ENCODE measurements at regions not wholly inside any gene's neighbourhood (a gene's known extent, or its start where the extent isn't known, plus 50 kb on each side); places are given as distances from the start of the nearest gene placed in this dataset.

- no peak for TF ChIP-seq ZNF462 (CRISPR knock-in tag; IDR thresholded peaks at IDR 0.05)
Observed at GRCh38 chr13:84946192-84946591, 853.0 kb downstream of the SLITRK6 start (continued).

- no peaks in the 10 kb centered on the region for H4K20me1 ChIP-seq (replicated peaks; ENCODE audit: insufficient read depth)
- H3K36me3 ChIP-seq (ENCODE audit: insufficient read depth) = no peaks in the 10 kb centered on the region
- H3K4me2 ChIP-seq = no peak overlapping the region
- Mint-ChIP-seq H3K36me3 (ENCODE audit: low read depth) (no peaks in the 10 kb centered on the region), H3K4me3 (no peak overlapping the region), H3K4me1 (no peaks in the 10 kb centered on the region), H3K9me3 (no peaks in the 10 kb centered on the region), H3K27me3 (ENCODE audit: insufficient read depth, low read depth, poor library complexity) (no peaks in the 10 kb centered on the region), H3K27ac (no peak overlapping the region)
- ATAC-seq (no peak), DNase-seq (ENCODE audit: low spot score) (no peak)
- H3K79me2 ChIP-seq (replicated peaks; ENCODE audit: insufficient read depth) = no peaks in the 10 kb centered on the region
- H3K4me1 ChIP-seq (ENCODE audit: insufficient read depth) = no peaks in the 10 kb centered on the region
- no peak overlapping the region for H3K4me3 ChIP-seq
- H3F3A ChIP-seq (replicated peaks; ENCODE audit: low read depth) = no peaks in the 10 kb centered on the region
- H2AFZ ChIP-seq = no peak overlapping the region
- H3K27me3 ChIP-seq (ENCODE audit: insufficient read depth) = no peaks in the 10 kb centered on the region
- no peak overlapping the region for H3K27ac ChIP-seq (ENCODE audit: low read depth)
- H3K9me2 ChIP-seq (ENCODE audit: insufficient read depth) = peaks cover 5% of the 10 kb centered on the region; the same call in 1 of the 2 replicates
- TF ChIP-seq POLR2AphosphoS5 (IDR thresholded peaks at IDR 0.05; ENCODE audit: low read depth) (no peak), REST (IDR thresholded peaks at IDR 0.05; ENCODE audit: unreplicated experiment) (no peak), CREB1 (CRISPR knock-in tag; IDR thresholded peaks at IDR 0.05; ENCODE audit: low read depth) (no peak), ZNF114 (CRISPR knock-in tag; IDR thresholded peaks at IDR 0.05) (no peak), STAT1 (IDR thresholded peaks at IDR 0.05; ENCODE audit: unreplicated experiment) (no peak), NANOG (IDR thresholded peaks at IDR 0.05; ENCODE audit: borderline replicate concordance) (no peak), EZH2phosphoT487 (IDR thresholded peaks at IDR 0.05; ENCODE audit: unreplicated experiment) (no peak), JUNB (IDR thresholded peaks at IDR 0.05; ENCODE audit: unreplicated experiment) (no peak)
Observed at GRCh38 chr13:84940798-84941197, 858.4 kb downstream of the SLITRK6 start.
